Adrenal gland (tissue), 5 donors: ENCODE measurements at regions not wholly inside any gene's neighbourhood (a gene's known extent, or its start where the extent isn't known, plus 50 kb on each side); places are given as distances from the start of the nearest gene placed in this dataset.

Source experiments
- CTCF ChIP-seq, 6 experiments: fragments of 450-650 bp in 4 of 6; fragments of 200-600 bp in 2 of 6; sonication (generic) in 1 of 6; IDR thresholded peaks; 1 replicate in 5 of 6; 2 replicates in 1 of 6; pipeline versions ENCODE4 v1.5.1 to v1.8.0; 2016 to 2021; ENCODE audit warnings: antibody characterized with exemption in 6 of 6, mild to moderate bottlenecking in 2 of 6, moderate library complexity in 1 of 6
- POLR2A ChIP-seq, 2 donors: fragments of 450-650 bp; IDR thresholded peaks; one replicate each; pipeline ENCODE4 v1.6.1; 2017; ENCODE audit warnings: antibody characterized with exemption in 2 of 2, mild to moderate bottlenecking in 2 of 2, moderate library complexity in 1 of 2
- donor health status: DM: no; HTN: no; CAD: no.

DNA sequence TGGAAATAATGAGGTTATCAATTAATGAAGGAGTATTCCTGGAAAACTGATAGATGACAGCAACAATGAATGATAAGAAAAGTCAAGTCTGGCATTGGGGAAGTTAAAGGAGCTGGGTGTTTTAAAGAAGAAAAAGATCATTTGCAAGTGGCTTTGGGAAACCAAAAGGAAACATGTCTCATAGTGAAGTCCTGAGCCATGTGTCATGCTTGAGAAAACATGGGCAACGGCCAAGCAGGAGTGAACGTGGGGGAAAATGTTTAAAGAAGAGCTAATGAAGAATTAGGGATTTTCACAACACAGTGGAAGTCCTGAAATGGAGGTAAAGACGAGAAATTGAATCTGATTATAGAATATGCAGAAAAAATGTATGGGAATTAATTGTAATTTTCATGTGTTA lies 1383.2 kb upstream of the CELF2 start:
- no peak for TF ChIP-seq CTCF (IDR thresholded peaks at IDR 0.05)
- TF ChIP-seq POLR2A (IDR thresholded peaks at IDR 0.05): no peak
